ENCODE measurements at regions not wholly inside any gene's neighbourhood (a gene's known extent, or its start where the extent isn't known, plus 50 kb on each side); places are given as distances from the start of the nearest gene placed in this dataset.
"Not testable (repeated sequence)": the region's sequence is repeated elsewhere in the genome, so short reads cannot be mapped to it uniquely, and the experiment has no call there.

DNA sequence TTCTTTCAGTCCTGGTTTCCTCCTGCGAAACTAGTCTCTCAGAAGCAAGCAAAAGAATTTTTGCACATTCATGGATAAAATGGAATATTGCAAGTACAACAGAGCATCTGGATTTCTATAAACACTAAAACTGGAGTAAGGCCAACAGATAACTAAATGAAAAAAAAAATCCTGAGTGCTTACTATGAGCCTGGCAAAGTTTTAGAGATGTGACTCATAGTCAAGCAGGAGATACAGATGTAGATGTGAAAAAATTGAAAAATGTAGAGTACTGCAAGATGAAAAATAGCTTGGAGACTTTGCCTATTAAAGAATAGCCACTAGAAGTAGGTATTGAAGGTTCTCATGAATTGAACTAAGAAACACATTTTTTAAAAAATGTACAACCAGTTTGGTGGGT is 397.4 kb downstream of the OTOL1 start:
- no peak for DNase-seq (ENCODE audit: low read depth in 4 of 4, low spot score in 3 of 4)

DNA sequence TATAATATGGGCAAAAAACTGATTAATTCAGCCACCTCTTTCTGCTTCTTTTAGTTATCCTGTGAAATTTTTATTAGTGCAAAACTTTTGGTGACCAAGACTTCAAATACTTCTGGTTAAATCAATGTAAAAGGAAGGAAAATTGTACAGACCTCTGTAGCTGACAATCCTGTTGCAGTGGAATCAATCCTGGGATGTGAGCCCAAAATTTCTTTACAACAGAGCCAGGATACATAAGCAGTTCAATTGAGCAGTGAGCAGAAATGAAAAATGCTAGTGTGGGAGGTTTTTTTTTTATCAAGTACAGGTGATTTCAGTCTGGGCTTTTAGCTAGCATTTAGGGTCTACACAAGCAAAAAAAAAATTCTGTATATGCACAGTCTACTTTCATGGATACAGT is 398.0 kb downstream of the OTOL1 start:
- no peak for DNase-seq (ENCODE audit: low read depth in 4 of 4, low spot score in 3 of 4)

DNA sequence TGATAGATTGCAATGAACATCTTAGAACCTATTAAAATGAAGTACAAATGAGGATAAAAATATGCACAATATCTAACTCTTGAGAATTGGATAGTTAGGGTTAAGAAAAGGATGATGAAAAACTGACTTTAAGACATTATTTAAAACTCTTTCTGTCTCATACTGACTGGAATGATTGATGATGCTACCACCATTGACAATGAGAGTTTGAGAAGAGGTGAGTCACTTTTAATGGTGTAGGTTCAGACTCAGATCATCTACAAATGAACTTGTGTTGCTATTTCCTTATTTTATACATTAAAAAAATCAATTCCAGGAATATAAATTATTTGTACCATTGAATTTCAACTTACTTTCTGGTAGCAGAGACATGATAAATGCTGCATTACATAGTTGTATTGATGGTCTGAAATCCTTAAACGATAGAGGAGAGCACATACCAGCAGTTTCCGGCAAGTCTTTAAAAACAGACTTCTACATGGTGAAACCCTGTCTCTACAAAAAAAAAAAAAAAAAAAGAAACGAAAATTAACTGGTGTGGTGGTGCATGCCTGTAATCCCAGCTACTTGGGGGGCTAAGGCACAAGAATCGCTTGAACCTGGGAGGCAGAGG is 409.0 kb downstream of the OTOL1 start:
- no peak for DNase-seq (ENCODE audit: low read depth in 4 of 4, low spot score in 3 of 4)

DNA sequence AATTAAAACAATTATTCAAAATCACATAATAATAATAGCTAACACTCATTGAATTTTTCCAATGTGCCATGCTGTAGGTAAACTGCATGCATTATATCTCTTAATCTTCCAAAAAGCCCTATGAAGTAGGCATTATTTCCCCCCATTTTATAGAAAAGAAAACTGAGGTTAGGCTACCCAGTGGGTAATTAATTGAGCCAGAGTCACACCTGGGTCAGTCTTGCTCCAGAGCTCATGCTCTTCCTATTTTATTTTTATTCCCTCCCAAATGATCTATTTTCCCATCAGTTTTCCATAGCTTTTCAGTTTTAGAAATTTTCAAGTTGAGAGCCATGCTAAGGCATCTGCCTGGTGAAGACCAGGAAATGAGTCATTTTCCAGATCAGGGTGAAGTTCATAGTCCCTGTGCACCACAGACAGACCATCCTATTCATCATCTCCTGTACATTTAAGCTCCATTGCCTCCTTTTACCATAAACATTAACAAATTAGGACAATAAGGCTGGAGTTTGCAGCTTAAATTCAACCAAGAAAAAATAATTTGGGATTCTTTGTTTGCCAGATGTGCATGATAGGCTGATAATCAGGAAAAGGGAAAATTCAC is 417.3 kb downstream of the OTOL1 start:
- DNase-seq (ENCODE audit: low read depth in 4 of 4, low spot score in 3 of 4), result no peak

DNA sequence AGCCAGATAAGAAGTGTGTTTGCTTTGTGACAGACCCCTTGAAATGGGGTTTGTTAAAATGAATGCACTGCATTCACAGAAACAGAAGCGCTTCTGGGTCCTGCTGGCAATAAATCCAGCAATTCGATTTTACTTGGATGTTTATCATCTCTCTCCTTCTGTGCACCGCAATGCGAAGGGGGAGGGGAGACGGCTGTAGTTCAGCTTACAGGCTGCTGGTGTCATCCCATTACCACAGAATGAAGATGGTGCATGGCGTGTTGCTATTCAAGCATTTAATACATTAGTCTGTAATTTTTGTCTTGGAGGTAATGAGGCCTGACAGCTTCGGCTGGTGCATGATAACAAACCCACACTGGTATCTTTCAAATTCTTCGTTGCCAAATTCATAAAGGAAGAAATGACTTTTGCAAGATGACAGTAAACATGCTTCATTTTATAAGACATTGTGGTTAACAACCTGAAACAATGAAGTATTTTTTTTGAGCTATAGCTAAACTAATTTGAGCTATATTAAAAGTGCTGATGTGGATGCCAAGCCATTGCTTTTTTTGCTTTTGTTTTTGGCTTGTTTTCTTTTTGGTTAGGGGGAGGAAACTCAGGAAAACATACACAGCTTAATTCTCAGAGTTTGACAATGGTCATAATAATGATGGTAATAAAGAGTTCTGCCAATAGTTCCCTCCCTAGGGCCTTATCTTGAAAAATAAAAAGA is 418.3 kb downstream of the OTOL1 start:
- DNase-seq (ENCODE audit: low read depth in 4 of 4, low spot score in 3 of 4), result peak; percentile 14 to 32 (median 26)

DNA sequence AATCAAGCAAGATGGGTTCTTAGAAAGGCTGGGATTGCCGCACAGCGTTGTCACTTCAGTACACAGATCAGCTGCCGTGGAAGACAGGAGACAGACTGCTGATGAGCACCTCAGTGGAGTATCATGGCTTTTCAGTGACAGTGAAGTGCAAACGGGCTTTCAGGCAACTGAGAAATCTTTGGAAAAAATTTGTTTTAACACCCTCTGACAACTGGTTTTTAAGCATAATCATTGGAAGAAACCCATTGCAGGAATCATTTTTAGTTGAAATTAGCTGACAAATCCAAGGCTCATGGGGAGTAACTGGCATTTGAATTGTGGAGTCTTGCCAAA is 418.8 kb downstream of the OTOL1 start:
- DNase-seq (ENCODE audit: low read depth in 4 of 4, low spot score in 3 of 4), result no peak

DNA sequence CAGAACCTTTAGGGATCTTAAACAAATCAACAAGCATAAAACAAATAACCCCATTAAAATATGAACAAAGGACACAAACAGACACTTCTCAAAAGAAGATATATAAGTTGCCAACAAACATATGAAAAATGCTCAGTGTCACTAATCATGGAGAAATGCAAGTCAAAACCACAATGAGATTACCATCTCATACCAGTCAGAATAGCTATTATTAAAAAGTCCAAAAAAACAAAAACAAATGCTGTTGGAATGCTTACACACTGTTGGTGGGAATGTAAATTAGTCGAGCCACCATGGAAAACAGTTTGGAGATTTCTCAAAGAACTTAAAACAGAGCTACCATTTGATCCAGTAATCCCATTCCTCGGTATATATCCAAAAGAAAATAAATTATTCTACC is 423.6 kb downstream of the OTOL1 start:
- DNase-seq (ENCODE audit: low read depth in 4 of 4, low spot score in 3 of 4), result no peak

DNA sequence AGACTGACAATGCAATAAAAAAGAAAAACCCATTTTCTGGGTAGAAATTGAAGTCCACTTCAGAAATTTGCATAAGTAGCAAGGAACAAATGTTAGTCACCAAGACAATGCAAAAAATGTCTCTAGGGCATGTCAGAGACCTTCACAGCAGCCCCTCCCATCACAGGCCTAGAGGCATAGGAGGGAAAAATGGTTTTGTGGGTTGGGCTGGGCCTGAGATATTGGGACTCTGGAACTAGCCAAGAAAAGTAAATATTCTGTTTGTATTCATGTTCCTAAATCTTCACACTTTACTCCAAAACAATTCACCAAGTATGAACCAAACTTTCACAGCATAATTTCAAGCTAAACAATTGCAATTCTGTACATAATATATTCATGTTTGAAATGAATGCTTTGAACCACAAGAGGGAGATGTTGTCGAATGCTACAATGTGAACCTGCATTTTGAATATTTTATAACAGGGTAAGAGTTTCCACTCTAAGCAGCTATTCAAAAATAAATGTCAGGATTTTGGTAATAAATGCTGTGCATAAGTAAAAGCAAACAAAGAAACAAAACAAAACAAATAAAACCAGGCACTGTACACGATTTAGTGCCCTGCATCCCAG is 429.2 kb downstream of the OTOL1 start:
- DNase-seq (ENCODE audit: low read depth in 4 of 4, low spot score in 3 of 4), result no peak

DNA sequence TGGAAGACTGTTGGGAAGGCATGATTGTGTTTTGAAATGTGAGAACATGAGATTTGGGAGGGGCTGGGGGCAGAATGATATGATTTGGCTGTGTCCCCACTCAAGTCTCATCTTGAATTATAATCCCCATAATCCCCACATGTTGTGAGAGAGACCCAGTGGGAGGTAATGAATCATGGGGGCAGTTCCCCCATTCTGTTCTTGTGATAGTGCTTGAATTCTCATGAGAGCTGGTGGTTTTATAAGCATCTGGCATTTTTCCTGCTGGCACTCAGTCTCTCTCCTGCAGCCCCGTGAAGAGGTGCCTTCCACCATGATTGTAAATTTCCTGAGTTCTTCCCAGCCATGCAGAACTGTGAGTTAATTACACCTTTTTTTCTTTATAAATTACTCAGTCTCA is 430.5 kb downstream of the OTOL1 start:
- DNase-seq (ENCODE audit: low read depth in 4 of 4, low spot score in 3 of 4), result no peak

DNA sequence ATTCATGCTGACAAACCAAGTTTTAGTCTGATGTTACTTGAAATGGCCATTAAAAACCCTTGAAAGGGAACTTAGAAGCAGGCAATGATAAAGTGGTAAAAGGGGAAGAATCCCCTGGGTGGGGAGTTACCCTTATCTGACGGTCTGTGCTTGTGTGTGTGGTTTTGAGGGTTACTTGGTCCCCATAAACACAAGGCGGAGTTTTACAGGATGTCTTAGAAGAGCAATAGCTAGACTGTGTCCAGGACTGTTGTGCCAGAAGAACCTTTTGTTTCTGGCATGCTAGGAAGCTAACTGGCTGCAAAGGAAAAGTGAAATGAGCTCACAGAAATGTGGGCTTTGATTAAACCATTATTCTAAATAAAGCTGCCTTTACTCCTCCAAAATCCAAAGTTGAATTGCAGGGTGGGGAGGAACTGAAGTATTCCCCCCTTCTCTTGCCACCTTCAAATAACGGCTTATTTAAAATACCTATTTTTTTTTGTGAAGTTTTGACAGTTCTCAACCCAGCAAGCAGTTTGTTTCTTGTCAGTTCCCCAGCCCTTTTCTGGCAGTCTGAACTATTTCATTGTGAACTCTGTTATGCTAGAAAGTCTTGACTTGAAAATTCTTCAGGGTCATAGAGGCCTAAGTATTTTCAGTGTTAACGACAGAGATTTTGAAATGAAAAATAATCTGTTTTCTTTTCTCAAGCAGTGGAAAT is 443.5 kb downstream of the OTOL1 start:
- DNase-seq (ENCODE audit: low read depth in 4 of 4, low spot score in 3 of 4), result no peak

DNA sequence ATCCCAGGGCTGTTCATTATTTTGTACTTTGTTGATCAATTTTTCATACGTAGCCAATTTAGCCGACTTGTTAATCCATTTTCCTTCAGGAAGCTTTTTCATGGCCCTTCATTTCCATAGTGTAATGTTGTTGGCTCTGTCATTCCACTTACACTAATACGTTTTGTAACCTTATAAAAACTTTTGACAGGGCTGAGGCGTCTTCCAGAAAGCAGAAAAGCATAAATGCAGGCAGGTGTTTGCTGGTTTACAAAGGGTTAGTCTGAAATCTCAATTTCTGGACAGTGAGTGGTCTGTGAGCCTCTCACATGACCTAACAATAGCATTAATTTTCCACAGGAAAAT is 444.0 kb downstream of the OTOL1 start:
- no peak for DNase-seq (ENCODE audit: low read depth in 4 of 4, low spot score in 3 of 4)

DNA sequence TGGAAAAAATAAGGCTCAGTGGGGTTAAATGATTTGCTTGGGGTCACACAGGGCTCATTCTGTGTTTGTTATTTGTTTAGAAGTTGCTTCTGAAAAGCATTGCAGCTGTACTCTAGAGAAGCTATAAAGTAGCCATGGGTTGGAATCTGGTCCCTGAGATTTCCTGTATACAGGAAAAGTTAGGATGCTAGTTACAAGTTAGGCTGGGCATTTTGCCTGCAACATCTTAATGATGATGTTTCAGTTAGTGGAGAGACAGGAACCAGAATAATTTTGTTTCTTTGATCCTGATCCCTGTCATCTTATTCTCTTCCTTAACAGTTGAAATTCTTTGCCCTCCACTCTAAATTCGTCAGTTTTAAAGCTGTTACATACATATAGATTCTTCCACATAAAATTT is 445.3 kb downstream of the OTOL1 start:
- no peak for DNase-seq (ENCODE audit: low read depth in 4 of 4, low spot score in 3 of 4)

DNA sequence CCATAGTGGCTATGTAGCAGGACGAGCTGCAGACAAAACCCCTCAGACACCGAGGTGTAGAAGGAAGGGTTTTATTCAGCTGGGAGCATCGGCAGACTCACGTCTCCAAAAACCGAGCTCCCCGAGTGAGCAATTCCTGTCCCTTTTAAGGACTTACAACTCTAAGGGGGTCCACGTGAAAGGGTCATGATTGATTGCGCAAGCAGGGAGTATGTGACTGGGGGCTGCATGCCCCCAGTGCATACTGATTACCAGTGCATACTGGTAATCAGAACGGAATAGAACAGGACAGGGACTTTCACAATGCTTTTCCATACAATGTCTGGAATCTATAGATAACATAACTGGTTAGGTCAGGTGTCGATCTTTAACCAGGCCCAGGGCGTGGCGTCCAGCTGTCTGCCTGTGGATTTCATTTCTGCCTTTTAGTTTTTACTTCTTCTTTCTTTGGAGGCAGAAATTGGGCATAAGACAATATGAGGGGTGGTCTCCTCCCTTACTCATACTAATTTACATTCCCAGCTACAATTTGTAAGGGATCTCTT is 447.3 kb downstream of the OTOL1 start:
- DNase-seq (ENCODE audit: low read depth in 4 of 4, low spot score in 3 of 4), result not testable (repeated sequence)

DNA sequence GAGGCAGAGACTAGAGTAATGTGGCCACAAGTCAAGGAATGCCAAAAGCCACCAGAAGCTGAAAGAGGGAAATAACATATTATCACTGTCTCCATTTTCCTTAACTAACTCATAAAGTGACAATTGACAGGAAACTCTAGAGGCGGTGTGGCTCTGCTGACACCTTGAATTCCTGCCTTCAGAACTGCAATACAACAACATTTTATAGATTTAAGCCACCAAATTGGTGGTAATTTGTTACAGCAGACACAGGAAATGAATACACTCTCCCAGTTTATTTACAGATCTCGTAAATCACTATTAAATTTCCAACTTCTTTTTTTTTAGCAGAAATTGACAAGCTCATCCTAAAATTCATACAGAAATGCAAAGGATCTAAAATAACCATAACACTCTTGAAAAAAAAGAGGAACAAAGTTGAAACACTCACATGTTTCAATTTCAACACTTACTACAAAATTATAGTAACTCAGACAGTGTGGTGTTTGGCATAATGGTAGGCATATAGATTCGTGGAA is 449.9 kb downstream of the OTOL1 start:
- no peak for DNase-seq (ENCODE audit: low read depth in 4 of 4, low spot score in 3 of 4)

DNA sequence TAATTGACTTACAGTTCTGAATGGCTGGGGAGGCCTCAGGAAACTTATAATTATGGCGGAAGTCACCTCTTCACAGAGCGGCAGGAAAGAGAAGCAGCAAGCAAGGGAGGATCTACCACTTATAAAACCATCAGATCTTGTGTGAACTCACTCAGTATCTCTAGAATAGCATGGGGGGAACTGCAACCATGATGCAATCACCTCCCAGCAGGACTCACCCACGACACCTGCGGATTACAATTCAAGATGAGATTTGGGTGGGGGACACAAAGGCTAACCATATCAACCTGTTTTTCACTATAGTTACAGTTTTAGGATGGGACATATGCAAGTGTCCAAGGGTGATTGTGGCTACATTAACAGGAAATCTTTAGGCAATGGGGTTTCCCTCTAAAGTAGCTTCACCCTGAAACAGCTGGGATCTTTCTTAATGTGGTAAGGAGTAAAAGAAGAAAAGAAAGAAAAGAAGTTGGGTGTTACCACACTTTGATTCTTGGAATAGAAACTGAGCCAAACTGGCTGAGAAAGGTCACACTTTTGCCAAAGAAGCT is 453.8 kb downstream of the OTOL1 start:
- no peak for DNase-seq (ENCODE audit: low read depth in 4 of 4, low spot score in 3 of 4)

DNA sequence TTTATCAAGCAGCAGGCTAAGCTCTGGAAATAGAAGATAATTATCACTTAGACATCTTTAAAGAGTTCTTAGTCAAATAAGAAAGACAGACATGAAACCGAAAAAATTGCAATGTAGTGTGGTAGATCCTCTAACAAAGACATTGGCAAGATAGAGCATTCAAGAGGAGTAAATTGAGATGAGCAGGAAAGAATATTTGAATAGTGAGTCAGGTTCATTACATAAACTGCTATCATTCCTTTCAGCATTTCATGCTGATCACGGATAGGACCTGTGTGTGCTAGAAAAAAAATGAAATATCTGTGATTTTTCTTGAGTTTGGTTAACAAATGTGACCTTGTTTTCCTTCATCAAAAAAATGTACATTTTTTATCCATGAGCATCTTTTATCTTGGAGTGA is 460.9 kb downstream of the OTOL1 start:
- no peak for DNase-seq (ENCODE audit: low read depth in 4 of 4, low spot score in 3 of 4)

DNA sequence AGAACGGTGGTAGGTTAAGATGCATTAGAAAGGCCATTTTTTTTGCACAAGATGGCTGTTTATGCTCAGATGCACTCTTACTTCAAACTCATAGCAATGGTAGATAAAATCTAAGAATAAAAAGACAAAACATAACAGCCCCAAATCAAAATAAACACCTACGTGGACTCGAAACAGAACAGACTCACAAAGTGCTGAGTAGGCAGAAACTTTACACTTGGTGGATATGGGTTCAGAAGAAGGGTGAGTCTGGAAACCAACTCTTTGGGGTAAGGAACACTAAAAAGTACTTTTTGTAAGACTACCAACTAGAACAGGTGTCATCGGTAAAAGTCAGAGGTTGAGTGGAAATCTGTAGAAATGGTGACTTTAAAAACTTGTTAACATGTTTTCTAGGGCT is 468.2 kb downstream of the OTOL1 start:
- no peak for DNase-seq (ENCODE audit: low read depth in 4 of 4, low spot score in 3 of 4)

DNA sequence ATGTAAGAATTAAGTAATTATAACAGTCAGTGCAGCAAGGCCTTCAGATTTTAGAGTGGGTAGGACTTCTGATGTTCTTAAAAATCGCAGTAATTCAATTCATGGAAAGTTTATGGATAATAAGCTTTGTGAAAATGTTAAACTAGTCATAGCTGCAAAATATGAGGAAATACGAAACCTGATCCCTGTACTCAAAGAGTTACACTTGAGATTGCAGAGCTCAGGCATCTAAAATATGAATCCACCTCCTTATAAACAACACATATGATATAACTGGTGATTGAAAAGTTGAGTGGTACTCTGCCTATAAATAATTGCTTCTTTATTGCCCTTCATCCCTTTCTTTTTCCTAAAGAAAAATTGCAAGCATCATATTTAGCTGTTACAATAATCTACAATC is 473.3 kb downstream of the OTOL1 start:
- DNase-seq (ENCODE audit: low read depth in 4 of 4, low spot score in 3 of 4), result no peak

DNA sequence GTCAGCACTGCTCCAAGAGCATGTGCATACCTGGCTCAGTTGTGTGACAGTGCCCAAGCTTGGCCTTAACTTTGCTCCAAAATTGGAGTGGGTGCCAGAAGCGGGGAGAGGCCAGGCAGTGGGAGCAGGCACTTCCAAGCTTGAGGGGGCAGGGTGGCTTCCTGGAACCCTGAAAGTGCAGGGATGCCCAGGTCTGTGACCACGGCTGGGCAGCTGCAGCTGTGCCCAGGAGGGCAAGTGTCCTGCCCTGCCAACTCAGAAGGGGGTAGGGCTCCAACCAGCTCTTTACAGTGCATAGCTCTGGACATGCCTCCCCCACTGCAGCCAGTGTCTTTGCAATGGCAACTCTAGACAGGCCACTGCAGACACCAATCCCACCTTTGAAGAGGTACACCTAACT is 478.6 kb downstream of the OTOL1 start:
- DNase-seq (ENCODE audit: low read depth in 4 of 4, low spot score in 3 of 4), result no peak

DNA sequence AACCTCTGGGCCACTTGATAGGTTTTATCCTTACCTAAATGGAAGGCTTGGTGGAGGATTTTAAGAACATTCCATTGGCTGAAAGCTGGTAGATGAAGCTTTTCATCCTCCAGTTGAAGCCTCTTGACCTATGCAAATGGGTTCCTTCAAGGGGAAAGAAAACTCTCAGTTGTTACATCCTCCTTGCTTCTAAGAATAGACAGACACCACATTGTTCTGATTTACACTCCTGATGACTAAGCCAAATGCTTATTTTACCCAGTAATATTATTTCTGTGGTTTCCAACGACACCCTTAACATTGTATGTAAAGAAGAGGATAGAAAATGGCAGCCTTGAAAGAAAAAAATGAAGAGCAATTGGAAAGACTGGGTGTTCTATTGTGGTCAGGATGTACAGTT is 480.5 kb downstream of the OTOL1 start:
- no peak for DNase-seq (ENCODE audit: low read depth in 4 of 4, low spot score in 3 of 4)

DNA sequence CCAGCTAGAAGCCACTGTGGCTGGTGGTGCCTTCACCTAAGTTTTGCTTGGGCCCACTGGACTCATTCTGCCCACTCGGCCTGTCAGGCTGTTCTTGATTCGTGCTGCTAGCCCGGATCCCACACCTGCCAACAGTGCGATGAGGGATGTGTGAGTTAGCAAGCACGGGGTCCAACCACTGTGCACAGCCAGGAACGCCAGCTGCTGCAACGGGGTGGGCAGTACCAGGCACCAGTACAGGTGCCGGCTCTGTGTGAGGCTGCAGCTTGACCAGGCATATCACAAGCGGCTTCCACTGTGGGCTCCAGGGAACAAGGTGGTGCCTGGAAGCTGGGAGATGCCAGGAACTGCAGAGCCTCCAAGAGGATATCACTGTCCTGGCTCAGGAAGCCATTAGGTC is 481.2 kb downstream of the OTOL1 start:
- no peak for DNase-seq (ENCODE audit: low read depth in 4 of 4, low spot score in 3 of 4)

All from left renal pelvis (tissue), 4 donors.